PC-3 (cell line): ENCODE measurements at regions not wholly inside any gene's neighbourhood (a gene's known extent, or its start where the extent isn't known, plus 50 kb on each side); places are given as distances from the start of the nearest gene placed in this dataset.

Experiments
- EZH2phosphoT487 ChIP-seq: fragments of 300-600 bp; sonication (generic); IDR thresholded peaks from 2 replicates; pipeline ENCODE4 v1.6.1; 2018; ENCODE audit warnings: mild to moderate bottlenecking, antibody characterized with exemption, low read length, borderline replicate concordance
- TF ChIP-seq, protein P1 (sequence below): fragments of 300-600 bp; sonication (generic); conservative IDR thresholded peaks from 2 replicates; pipeline ENCODE4 v1.5.1; 2017; ENCODE audit warnings: antibody characterized with exemption, low read depth, mild to moderate bottlenecking, low read length

DNA sequence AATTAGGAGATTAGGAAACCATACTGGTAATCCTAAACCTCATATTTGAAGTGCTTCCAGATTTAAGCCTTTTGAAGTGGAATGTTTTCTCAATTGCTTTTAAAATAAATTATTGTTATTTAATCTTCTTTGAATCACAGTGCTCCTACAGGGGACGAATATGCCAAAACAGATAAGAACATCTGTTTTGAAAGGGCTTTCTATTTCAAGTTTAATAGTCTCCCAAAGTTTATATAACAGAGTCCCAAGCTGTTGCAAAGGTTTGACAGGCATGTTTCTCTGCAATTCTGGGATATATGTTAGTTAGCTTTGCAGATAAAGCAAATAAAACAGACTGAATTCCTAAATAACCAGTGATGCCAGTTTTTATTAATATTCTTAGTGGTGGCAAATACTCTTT lies 803.7 kb downstream of the TLE4 start:
- TF ChIP-seq, protein P1, sequence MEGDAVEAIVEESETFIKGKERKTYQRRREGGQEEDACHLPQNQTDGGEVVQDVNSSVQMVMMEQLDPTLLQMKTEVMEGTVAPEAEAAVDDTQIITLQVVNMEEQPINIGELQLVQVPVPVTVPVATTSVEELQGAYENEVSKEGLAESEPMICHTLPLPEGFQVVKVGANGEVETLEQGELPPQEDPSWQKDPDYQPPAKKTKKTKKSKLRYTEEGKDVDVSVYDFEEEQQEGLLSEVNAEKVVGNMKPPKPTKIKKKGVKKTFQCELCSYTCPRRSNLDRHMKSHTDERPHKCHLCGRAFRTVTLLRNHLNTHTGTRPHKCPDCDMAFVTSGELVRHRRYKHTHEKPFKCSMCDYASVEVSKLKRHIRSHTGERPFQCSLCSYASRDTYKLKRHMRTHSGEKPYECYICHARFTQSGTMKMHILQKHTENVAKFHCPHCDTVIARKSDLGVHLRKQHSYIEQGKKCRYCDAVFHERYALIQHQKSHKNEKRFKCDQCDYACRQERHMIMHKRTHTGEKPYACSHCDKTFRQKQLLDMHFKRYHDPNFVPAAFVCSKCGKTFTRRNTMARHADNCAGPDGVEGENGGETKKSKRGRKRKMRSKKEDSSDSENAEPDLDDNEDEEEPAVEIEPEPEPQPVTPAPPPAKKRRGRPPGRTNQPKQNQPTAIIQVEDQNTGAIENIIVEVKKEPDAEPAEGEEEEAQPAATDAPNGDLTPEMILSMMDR, result no peak
- TF ChIP-seq EZH2phosphoT487, result no peak
